Hepatocyte (in vitro differentiated cells): ENCODE measurements at regions not wholly inside any gene's neighbourhood (a gene's known extent, or its start where the extent isn't known, plus 50 kb on each side); places are given as distances from the start of the nearest gene placed in this dataset.

Experiments
- EZH2 ChIP-seq: fragments of 200-600 bp; sonication (generic); IDR thresholded peaks from 2 replicates; pipeline ENCODE4 v1.6.1; 2016; ENCODE audit warnings: antibody characterized with exemption, mild to moderate bottlenecking, borderline replicate concordance
- EZH2phosphoT487 ChIP-seq: fragments of 200-600 bp; sonication (generic); IDR thresholded peaks from one replicate; pipeline ENCODE4 v1.6.1; 2018; ENCODE audit warnings: antibody characterized with exemption, mild to moderate bottlenecking, low read depth, moderate library complexity; ENCODE audit not compliant: unreplicated experiment, severe bottlenecking
- TF ChIP-seq, protein P1 (sequence below): fragments of 200-600 bp; sonication (generic); IDR thresholded peaks from 2 replicates; pipeline ENCODE4 v1.5.1; 2016; ENCODE audit warnings: antibody characterized with exemption, mild to moderate bottlenecking; ENCODE audit not compliant: poor library complexity

DNA sequence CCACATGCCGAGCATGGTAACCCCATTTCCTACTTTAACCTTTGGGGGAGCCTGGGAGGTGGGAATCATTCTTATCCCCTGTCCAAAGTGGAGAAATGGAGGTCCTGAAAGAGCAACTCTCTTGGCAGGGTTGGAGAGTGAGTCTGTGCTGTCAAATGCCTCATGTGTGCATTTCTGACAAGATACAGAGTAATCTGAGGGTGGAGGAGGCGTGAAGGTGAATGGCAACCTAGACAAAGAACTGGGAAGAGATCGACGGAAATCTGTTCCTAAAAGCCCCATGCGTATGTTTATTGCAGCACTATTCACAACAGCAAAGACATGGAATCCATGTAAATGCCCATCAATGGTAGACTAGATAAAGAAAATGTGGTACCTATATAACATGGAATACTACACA is 63.8 kb upstream of the USP29 start:
- TF ChIP-seq, protein P1, sequence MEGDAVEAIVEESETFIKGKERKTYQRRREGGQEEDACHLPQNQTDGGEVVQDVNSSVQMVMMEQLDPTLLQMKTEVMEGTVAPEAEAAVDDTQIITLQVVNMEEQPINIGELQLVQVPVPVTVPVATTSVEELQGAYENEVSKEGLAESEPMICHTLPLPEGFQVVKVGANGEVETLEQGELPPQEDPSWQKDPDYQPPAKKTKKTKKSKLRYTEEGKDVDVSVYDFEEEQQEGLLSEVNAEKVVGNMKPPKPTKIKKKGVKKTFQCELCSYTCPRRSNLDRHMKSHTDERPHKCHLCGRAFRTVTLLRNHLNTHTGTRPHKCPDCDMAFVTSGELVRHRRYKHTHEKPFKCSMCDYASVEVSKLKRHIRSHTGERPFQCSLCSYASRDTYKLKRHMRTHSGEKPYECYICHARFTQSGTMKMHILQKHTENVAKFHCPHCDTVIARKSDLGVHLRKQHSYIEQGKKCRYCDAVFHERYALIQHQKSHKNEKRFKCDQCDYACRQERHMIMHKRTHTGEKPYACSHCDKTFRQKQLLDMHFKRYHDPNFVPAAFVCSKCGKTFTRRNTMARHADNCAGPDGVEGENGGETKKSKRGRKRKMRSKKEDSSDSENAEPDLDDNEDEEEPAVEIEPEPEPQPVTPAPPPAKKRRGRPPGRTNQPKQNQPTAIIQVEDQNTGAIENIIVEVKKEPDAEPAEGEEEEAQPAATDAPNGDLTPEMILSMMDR: no peak
- TF ChIP-seq EZH2 (no peak), EZH2phosphoT487 (no peak)
